LNCaP clone FGC (cell line): ENCODE measurements at regions not wholly inside any gene's neighbourhood (a gene's known extent, or its start where the extent isn't known, plus 50 kb on each side); places are given as distances from the start of the nearest gene placed in this dataset.
"Not testable (repeated sequence)": the region's sequence is repeated elsewhere in the genome, so short reads cannot be mapped to it uniquely, and the experiment has no call there.

ENCODE experiments used
- DNase-seq: peaks from one replicate; pipeline ENCODE4 v3.0.0-alpha.2; 2011; ENCODE audit warnings: low read depth
- H3K4me3 ChIP-seq: 2 replicates; pipeline ENCODE4 v1.5.1; 2011; ENCODE audit warnings: mild to moderate bottlenecking, low read depth, low read length, control low read depth
- TF ChIP-seq, protein P1 (sequence below): IDR thresholded peaks from 2 replicates; pipeline ENCODE4 v1.5.1; 2012; ENCODE audit warnings: mild to moderate bottlenecking; ENCODE audit not compliant: control insufficient read depth, insufficient read depth; ENCODE audit errors: extremely low read depth

DNA sequence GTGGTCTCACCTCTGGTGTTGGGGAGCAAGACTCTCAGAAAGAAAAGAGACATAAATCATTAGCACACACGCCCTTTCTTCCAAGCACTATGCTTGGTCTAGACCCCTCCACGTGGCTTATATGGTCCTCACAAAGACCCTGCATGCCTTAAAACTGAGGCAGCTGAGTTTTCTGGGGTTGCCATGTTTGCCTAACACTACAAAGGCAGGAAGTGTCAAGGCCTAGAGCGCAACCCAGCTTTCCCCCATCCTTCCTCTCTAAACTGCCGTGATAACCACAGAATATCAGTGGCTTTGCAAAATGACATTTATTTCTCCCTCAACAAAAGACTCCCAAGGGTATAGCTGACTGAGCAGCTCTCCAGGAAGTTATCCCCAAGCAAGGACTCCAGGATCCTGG, 146.5 kb upstream of the TOP1 start:
- no peak overlapping the region for H3K4me3 ChIP-seq
- no peak for DNase-seq
- TF ChIP-seq, protein P1, sequence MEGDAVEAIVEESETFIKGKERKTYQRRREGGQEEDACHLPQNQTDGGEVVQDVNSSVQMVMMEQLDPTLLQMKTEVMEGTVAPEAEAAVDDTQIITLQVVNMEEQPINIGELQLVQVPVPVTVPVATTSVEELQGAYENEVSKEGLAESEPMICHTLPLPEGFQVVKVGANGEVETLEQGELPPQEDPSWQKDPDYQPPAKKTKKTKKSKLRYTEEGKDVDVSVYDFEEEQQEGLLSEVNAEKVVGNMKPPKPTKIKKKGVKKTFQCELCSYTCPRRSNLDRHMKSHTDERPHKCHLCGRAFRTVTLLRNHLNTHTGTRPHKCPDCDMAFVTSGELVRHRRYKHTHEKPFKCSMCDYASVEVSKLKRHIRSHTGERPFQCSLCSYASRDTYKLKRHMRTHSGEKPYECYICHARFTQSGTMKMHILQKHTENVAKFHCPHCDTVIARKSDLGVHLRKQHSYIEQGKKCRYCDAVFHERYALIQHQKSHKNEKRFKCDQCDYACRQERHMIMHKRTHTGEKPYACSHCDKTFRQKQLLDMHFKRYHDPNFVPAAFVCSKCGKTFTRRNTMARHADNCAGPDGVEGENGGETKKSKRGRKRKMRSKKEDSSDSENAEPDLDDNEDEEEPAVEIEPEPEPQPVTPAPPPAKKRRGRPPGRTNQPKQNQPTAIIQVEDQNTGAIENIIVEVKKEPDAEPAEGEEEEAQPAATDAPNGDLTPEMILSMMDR, result no peak

DNA sequence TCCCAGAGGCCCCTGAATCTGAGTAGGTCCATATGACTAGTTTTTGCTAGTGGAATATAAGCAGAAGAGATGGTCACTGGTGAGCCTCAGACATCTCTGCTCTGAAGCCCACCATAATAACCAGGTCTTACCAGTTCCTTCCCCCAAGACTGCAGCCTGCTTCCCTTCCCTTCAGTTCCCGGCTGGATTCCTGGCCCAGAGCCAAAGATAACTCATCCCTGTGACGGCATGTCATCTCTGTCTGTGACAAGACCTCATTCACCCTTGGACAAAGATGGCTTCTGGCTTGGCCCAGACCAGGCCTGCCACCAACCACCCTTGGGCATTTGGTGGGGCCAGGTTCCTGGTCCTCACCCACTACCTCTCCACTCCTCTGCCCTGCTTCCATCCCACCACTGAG, 145.5 kb upstream of the TOP1 start:
- no peak overlapping the region for H3K4me3 ChIP-seq
- no peak for DNase-seq
- TF ChIP-seq, protein P1, result no peak

DNA sequence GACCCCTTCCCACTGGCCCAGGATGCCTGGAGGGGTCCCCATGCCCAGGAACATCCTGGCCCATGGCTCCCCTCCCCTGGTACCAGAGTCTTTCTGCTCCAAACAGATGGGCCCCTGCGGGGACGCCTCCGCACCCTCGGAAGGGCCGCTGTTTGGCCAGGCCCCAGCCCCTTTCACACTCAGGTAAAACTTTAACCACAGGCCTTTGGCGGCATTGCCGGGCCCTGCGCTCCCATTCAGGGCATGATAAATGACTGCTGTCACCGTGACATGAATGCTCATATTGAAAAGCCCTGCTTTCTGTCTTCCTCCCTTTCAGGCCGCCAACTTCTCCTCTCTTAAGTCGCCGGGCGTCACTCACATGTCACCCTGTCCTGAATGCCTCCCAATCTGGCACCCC, 141.5 kb upstream of the TOP1 start:
- no peak for DNase-seq
- no peak overlapping the region for H3K4me3 ChIP-seq
- TF ChIP-seq, protein P1, result no peak

DNA sequence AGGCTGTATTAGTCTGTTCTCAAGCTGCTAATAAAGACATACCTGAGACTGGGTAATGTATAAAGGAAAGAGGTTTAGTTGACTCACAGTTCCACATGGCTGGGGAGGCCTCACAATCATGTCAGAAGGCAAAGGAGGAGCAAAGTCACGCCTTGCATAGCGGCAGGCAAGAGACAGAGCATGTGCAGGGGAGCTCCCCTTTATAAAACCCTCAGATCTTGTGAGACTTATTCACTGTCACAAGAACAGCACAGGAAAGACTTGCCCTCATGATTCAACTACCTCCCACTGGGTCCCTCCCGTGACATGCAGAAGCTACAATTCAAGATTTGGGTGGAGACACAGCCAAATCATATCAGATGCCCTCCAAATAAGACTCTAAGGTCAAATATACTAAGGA, 139.4 kb upstream of the TOP1 start:
- not testable (repeated sequence) for H3K4me3 ChIP-seq, DNase-seq

DNA sequence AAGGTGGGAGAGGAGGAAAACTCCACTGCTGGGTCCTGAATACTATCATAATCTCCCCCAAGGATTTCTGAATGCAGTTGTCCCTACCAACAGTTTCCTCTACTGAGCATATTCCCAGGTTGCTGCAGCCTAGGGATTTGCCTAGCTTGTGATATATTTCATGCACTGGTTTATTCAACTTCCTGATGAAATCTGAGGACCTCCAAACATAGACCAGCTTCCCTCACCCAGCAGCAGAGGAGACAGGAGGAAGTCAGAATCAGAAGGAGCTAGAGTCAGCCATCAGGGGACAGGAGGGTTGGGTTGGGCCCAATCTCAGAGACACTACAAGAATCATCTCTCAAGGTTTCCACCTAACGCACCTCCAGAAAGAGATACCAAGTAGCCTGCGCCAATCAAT, 138.4 kb upstream of the TOP1 start:
- H3K4me3 ChIP-seq, result no peak overlapping the region
- TF ChIP-seq, protein P1, result no peak
- no peak for DNase-seq

DNA sequence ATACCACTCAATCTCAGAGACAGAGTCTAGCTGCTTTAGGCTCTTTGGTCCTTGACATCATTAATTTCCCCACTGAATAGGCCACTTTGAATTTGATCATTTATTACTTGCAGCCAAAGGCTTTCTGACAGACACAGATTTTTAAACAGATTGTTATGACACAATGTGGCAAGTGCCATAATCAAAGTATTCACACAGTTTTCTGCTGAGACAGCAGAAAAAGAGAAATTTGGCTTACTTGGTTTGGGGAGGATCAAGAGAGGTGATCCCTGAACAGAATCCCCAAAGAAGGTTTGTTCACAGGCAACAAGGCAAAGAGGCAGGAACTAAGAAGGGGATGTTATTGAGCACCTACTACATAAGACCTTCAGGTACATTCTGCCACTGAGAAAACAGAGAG, 138.0 kb upstream of the TOP1 start:
- TF ChIP-seq, protein P1, result no peak
- no peak overlapping the region for H3K4me3 ChIP-seq
- no peak for DNase-seq

DNA sequence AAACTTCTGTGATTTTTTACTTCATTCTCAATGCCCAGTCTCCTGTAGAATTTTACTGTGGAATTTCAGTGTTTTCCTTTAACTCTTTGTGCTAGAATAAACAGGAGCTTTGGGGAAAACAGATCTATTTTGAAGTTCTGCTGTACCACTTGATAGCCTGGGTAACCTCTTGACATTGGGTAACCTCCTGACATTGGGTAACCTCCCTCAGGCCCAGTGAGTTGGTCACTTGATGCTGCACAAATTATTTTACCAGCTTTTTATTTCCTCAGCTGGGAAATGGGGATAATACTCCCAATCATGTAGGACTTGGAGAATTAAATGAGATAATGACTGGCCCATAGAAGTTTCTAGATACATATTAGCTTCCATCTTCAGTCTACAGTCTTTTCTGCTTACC, 137.3 kb upstream of the TOP1 start:
- TF ChIP-seq, protein P1, result no peak
- H3K4me3 ChIP-seq, result no peak overlapping the region
- no peak for DNase-seq

DNA sequence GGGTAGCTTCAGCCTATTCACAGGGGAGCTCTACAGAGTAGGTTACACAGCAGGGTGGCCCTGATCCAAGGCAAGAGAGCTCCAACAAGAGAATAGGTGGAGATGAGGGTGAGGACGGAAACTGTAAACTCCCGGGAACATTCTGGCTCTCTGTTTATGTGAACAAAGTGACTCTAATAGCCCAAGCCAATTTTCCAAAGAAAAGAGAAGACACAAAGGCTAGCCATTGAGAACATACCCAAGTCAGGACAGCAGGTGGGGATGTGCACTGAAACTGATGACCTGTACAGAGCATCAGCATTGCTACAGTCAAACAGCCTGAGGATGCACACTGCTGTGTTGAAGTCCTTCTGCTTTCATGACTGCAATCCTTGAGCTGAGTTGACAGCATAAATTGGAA, 136.0 kb upstream of the TOP1 start:
- DNase-seq, result peak; percentile 61
- H3K4me3 ChIP-seq, result no peak overlapping the region
- TF ChIP-seq, protein P1, result 0 out of 2 replicates have a peak, but pooled peaks have one; percentile 12
